HEK293 (cell line): ENCODE measurements at regions not wholly inside any gene's neighbourhood (a gene's known extent, or its start where the extent isn't known, plus 50 kb on each side); places are given as distances from the start of the nearest gene placed in this dataset.
A peak's percentile ranks its signal among the peaks of the same experiment; 100 is the strongest.
"Not testable (repeated sequence)": the region's sequence is repeated elsewhere in the genome, so short reads cannot be mapped to it uniquely, and the experiment has no call there.

ENCODE experiments used
- CTCF ChIA-PET: fragments of 350-600 bp; formaldehyde crosslinking; extraction: SDS; loops from one replicate; lab custom pipeline; 2021; ENCODE audit warnings: antibody characterized with exemption; lab: Yijun Ruan, JAX
- POLR2A ChIA-PET: fragments of 300-600 bp; formaldehyde crosslinking; extraction: SDS; loops from one replicate; lab custom pipeline; 2020; ENCODE audit warnings: antibody characterized with exemption, inconsistent platforms; lab: Yijun Ruan, JAX
- H3K27ac ChIP-seq: fragments of 200-500 bp; sonication (Bioruptor generic); 2 replicates; pipeline ENCODE4 v1.5.1; 2014; ENCODE audit warnings: low read depth, low read length, control low read depth, inconsistent platforms; ENCODE audit errors: extremely low read depth
- H3K36me3 ChIP-seq, 2 experiments: fragments of 200-500 bp in 1 of 2; sonication (Bioruptor generic) in 1 of 2; 1 replicate in 1 of 2; 2 replicates in 1 of 2; pipeline ENCODE4 v1.5.1; 2014 to 2017; ENCODE audit warnings: inconsistent platforms in 2 of 2, low read length in 2 of 2; ENCODE audit not compliant: control insufficient read depth in 2 of 2, insufficient read depth in 1 of 2
- H3K4me1 ChIP-seq: fragments of 200-500 bp; sonication (Bioruptor generic); 2 replicates; pipeline ENCODE4 v1.5.1; 2014; ENCODE audit warnings: mild to moderate bottlenecking, low read length, inconsistent platforms; ENCODE audit not compliant: control insufficient read depth, insufficient read depth
- H3K4me3 ChIP-seq: 2 replicates; pipeline ENCODE4 v1.5.1; 2011; ENCODE audit warnings: low read depth, mild to moderate bottlenecking, control low read depth, low read length, moderate library complexity
- H3K9me3 ChIP-seq: fragments of 200-500 bp; sonication (Bioruptor generic); 2 replicates; pipeline ENCODE4 v1.5.1; 2014; ENCODE audit warnings: low read depth, low read length, inconsistent platforms; ENCODE audit not compliant: control insufficient read depth, insufficient read depth
- HOXA7 ChIP-seq: sonication (generic); formaldehyde crosslinking; IDR thresholded peaks from 2 replicates; pipeline ENCODE4 v1.8.1; 2022; ENCODE audit warnings: missing genetic modification reagents, borderline replicate concordance
- HOXD13 ChIP-seq: sonication (generic); formaldehyde crosslinking; IDR thresholded peaks from 2 replicates; pipeline ENCODE4 v1.8.0; 2022; ENCODE audit warnings: missing genetic modification reagents, borderline replicate concordance
- KLF10 ChIP-seq: fragments of 450-650 bp; IDR thresholded peaks from 2 replicates; pipeline ENCODE4 v1.5.1; 2018; ENCODE audit warnings: missing biosample characterization, mild to moderate bottlenecking, missing genetic modification characterization
- KLF7 ChIP-seq: fragments of 450-650 bp; formaldehyde crosslinking; IDR thresholded peaks from 2 replicates; pipeline ENCODE4 v1.5.1; 2016; ENCODE audit warnings: missing biosample characterization, missing genetic modification characterization, borderline replicate concordance
- RBAK ChIP-seq: fragments of 450-650 bp; formaldehyde crosslinking; IDR thresholded peaks from 2 replicates; pipeline ENCODE4 v1.5.1; 2016; ENCODE audit warnings: missing biosample characterization, missing genetic modification characterization
- SETDB1 ChIP-seq: IDR thresholded peaks from one replicate; pipeline ENCODE4 v1.6.1; 2017; ENCODE audit warnings: mild to moderate bottlenecking, low read length, moderate library complexity, mixed read lengths; ENCODE audit not compliant: insufficient read length
- SP7 ChIP-seq: fragments of 450-650 bp; formaldehyde crosslinking; IDR thresholded peaks from 2 replicates; pipeline ENCODE4 v1.5.1; 2016; ENCODE audit warnings: missing biosample characterization, missing genetic modification characterization
- WT1 ChIP-seq: fragments of 450-650 bp; formaldehyde crosslinking; IDR thresholded peaks from 2 replicates; pipeline ENCODE4 v1.5.1; 2016; ENCODE audit warnings: missing biosample characterization, missing genetic modification characterization
- ZBTB48 ChIP-seq: fragments of 450-650 bp; formaldehyde crosslinking; IDR thresholded peaks from 2 replicates; pipeline ENCODE4 v1.5.1; 2016; ENCODE audit warnings: missing biosample characterization, missing genetic modification characterization
- ZFP41 ChIP-seq: fragments of 450-650 bp; formaldehyde crosslinking; IDR thresholded peaks from 2 replicates; pipeline ENCODE4 v1.5.1; 2016; ENCODE audit warnings: missing biosample characterization, missing genetic modification characterization, borderline replicate concordance
- ZNF138 ChIP-seq: fragments of 450-650 bp; formaldehyde crosslinking; IDR thresholded peaks from 2 replicates; pipeline ENCODE4 v1.5.1; 2016; ENCODE audit warnings: missing biosample characterization, missing genetic modification characterization, borderline replicate concordance
- ZNF23 ChIP-seq: fragments of 450-650 bp; formaldehyde crosslinking; IDR thresholded peaks from 2 replicates; pipeline ENCODE4 v1.5.1; 2016; ENCODE audit warnings: missing biosample characterization, missing genetic modification characterization, borderline replicate concordance
- ZNF302 ChIP-seq: fragments of 450-650 bp; formaldehyde crosslinking; IDR thresholded peaks from 2 replicates; pipeline ENCODE4 v1.5.1; 2016; ENCODE audit warnings: missing biosample characterization, missing genetic modification characterization, low read depth
- ZNF394 ChIP-seq: fragments of 450-650 bp; formaldehyde crosslinking; IDR thresholded peaks from 2 replicates; pipeline ENCODE4 v1.5.1; 2016; ENCODE audit warnings: missing biosample characterization, missing genetic modification characterization, mild to moderate bottlenecking, moderate library complexity, borderline replicate concordance
- ZNF404 ChIP-seq: fragments of 450-650 bp; formaldehyde crosslinking; IDR thresholded peaks from 2 replicates; pipeline ENCODE4 v1.5.1; 2017; ENCODE audit warnings: missing biosample characterization, missing genetic modification characterization
- ZNF521 ChIP-seq: fragments of 450-650 bp; formaldehyde crosslinking; IDR thresholded peaks from 2 replicates; pipeline ENCODE4 v1.5.1; 2017; ENCODE audit warnings: missing biosample characterization, mild to moderate bottlenecking, missing genetic modification characterization
- ZNF610 ChIP-seq: fragments of 450-650 bp; formaldehyde crosslinking; IDR thresholded peaks from 2 replicates; pipeline ENCODE4 v1.5.1; 2016; ENCODE audit warnings: missing biosample characterization, missing genetic modification characterization, borderline replicate concordance
- ZNF76 ChIP-seq: fragments of 450-650 bp; formaldehyde crosslinking; IDR thresholded peaks from 2 replicates; pipeline ENCODE4; 2016; ENCODE audit warnings: low read depth, missing biosample characterization, missing genetic modification characterization, borderline replicate concordance
- ZNF777 ChIP-seq: fragments of 450-650 bp; formaldehyde crosslinking; IDR thresholded peaks from 2 replicates; pipeline ENCODE4 v1.5.1; 2017; ENCODE audit warnings: missing biosample characterization, missing genetic modification characterization, borderline replicate concordance
- TF ChIP-seq, protein P1 (sequence below): fragments of 450-650 bp; formaldehyde crosslinking; IDR thresholded peaks from 2 replicates; pipeline ENCODE4; 2016; ENCODE audit warnings: missing biosample characterization, missing genetic modification characterization

DNA sequence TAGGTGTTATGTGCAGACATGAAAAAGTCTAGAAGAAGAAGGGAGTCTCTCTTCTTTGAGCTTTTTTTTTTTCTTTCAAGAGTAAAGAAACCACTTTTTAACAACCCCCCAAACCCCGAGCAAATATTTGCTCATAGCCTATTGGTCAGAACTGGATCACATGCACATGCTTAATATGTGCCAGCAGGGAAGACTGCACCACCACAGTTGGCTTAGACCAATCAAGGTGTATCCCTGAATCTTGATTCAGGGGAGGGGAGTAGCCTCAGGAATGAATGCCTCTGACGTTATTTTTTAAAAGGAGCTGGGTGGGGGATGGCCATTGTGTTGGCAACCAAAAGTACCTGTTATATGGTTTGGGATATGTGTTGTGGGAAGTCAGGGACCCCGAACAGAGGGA is 171.4 kb upstream of the NABP1 start (continued):
- TF ChIP-seq RBAK (tag by site-specific recombination) (no peak), ZNF76 (tag by site-specific recombination) (no peak)
- TF ChIP-seq, protein P1, sequence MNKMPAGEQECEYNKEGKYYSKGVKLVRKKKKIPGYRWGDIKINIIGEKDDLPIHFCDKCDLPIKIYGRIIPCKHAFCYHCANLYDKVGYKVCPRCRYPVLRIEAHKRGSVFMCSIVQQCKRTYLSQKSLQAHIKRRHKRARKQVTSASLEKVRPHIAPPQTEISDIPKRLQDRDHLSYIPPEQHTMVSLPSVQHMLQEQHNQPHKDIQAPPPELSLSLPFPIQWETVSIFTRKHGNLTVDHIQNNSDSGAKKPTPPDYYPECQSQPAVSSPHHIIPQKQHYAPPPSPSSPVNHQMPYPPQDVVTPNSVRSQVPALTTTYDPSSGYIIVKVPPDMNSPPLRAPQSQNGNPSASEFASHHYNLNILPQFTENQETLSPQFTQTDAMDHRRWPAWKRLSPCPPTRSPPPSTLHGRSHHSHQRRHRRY = no peak

DNA sequence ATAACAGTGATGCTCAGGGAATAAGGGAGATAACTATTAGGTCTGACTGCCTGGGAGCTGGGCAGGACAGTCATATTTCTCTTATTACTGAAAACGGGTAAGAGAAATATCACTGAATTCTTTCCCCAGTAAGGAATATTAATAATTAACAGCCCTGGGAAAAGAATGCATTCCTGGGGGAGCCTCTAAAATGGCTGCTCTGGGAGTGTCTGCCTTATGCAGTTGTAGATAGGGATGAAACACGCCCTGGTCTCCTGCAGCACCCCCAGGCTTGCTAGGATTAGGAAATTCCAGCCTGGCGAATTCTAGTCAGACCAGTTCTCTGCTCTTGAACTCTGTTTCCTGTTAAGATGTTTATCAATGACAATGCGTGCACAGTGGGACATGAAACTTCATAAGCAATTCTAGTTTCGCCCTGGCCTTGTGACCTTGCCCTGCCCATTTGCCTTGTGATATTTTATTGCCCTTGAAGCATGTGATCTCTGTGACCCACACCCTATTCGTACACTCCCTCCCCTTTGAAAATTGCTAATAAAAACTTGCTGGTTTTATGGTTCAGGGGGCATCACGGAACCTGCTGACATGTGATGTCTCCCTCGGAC is 170.6 kb upstream of the NABP1 start:
- peak; percentile 66 for TF ChIP-seq SETDB1
- CTCF ChIA-PET, POLR2A ChIA-PET, H3K36me3 ChIP-seq, H3K27ac ChIP-seq, H3K9me3 ChIP-seq, H3K4me3 ChIP-seq, H3K4me1 ChIP-seq: not testable (repeated sequence)

DNA sequence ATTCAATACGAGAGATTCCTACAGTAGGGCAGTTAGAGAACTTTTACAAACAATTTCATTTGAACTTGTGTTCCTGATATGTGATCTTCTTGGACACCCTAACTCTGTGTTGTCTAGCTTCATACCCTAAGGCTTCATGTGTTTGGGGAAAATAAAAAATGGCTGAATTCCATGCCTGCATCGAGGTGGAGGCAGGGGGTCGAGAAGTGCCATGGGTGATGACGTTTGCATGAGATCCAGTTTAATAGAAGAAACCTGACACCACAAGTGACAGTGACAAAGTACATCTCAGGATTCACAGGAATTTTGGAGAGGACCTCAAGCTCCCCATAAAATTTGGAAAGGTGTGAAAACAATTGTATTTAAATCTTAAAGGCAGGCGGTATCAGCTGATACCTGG is 169.2 kb upstream of the NABP1 start:
- Histone ChIP-seq H3K4me1 (no peaks in the 10 kb centered on the region; the same call in 1 of the 2 replicates), H3K9me3 (no peaks in the 10 kb centered on the region), H3K4me3 (no peak overlapping the region), H3K36me3 (no peaks in the 10 kb centered on the region), H3K27ac (no peak overlapping the region)
- no peak for TF ChIP-seq HOXD13 (CRISPR knock-in tag)
- no peak for TF ChIP-seq ZNF610 (tag by site-specific recombination)
- no peak for TF ChIP-seq ZNF394 (tag by site-specific recombination)
- no peak for TF ChIP-seq WT1
- TF ChIP-seq SP7 (tag by site-specific recombination) = no peak
- TF ChIP-seq ZNF138 = no peak
- TF ChIP-seq KLF7 (tag by site-specific recombination) = no peak
- TF ChIP-seq KLF10 (tag by site-specific recombination) = no peak
- no peak for TF ChIP-seq HOXA7 (CRISPR knock-in tag)
- no peak for TF ChIP-seq ZBTB48 (tag by site-specific recombination)
- TF ChIP-seq ZNF23 = no peak
- TF ChIP-seq ZNF302 (tag by site-specific recombination) = no peak
- TF ChIP-seq ZNF777 (tag by site-specific recombination) = no peak
- TF ChIP-seq ZNF521 (tag by site-specific recombination) = no peak
- POLR2A ChIA-PET = no interaction called here
- CTCF ChIA-PET = interaction anchor here (0.6 to 2.4 kb wide), 3 partner anchors 12 to 784 kb away, joined by 3 to 7 read pairs (median 4); no protein-coding TSS in a partner anchor

DNA sequence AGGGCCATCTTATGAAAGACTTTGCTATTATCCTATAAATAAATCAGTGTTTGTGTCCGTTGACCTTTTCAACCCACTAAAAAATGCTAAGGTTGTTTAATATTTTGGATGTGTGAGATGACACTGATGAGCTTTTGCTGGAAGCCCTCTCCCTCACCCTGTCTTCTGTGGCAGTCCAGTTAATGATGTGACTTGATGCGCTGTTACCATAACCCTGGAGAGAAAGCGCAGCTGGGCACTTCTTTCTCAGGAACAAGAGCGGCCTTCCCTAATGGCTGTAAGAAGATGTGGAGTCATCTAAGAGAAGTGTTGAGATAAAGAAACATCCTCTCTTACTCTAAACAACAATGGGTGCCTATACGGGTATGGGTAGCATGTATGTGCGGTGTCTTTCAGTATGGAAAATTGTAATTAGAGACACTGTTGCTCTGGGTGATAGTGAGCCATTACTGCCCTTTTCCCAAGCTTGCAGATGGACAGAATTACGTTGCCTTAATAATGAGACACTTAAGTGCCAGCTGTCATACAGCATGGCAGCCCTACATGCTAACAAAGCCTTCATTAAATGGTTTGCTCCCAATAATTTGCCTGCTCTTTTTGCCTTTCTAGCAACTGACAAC is 165.6 kb upstream of the NABP1 start:
- no peaks in the 10 kb centered on the region for H3K36me3 ChIP-seq
- CTCF ChIA-PET = interaction anchor here (0.7 to 2.8 kb wide), 4 partner anchors 9 to 460 kb away, joined by 3 to 15 read pairs (median 6); no protein-coding TSS in a partner anchor
- H3K9me3 ChIP-seq = no peaks in the 10 kb centered on the region
- H3K4me3 ChIP-seq = no peak overlapping the region
- no peak for TF ChIP-seq ZNF404 (tag by site-specific recombination)
- no peak for TF ChIP-seq ZFP41 (tag by site-specific recombination)
- no peak overlapping the region for H3K27ac ChIP-seq
- H3K4me1 ChIP-seq = peaks cover 3% of the 10 kb centered on the region; the same call in 1 of the 2 replicates
- POLR2A ChIA-PET = no interaction called here
